ENCODE measurements at regions not wholly inside any gene's neighbourhood (a gene's known extent, or its start where the extent isn't known, plus 50 kb on each side); places are given as distances from the start of the nearest gene placed in this dataset.

DNA sequence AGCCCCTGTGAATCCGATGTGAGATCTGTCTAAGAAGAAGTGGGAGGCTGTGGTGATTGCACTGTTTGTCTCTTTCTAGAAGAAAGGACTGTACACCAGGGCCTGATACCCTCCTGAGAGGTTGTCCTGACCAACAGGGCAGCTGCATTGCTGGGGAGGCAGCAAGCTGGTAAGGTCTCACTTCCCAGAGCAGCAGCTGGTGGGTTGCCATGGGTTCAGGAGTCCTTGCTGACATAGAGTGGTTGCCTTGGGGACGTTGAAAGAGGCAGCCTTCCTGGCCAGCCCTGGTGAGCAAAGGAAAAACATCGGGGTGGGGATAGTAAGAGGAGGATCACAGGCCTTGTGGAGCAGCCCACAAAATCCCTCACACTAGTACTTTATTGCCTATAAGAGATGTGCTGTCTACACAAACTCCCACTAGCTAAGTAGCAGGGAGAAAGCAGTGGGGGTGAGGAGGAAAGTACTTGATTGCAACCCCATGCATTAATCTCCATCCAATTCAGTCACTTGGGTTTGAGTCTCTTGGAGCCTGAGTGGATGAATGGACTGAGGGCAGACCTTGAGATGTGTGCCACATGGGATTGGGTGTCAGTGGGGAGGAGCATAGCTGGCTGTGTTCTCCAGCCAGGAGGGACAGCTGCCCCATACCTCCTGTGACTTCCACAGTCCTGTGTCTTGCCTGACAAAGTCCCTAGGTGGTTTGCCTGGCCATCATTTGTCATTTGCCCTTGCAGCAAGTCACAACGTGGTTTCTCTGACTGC lies 143.8 kb upstream of the RPL38 start:
- DNase-seq = no peak

GRCh38 chr17:74061758-74062157 lies 141.7 kb upstream of the RPL38 start:
- no peak for DNase-seq

- no peak for DNase-seq
Observed at GRCh38 chr17:74062234-74062633, 141.2 kb upstream of the RPL38 start.

GRCh38 chr17:74063439-74063838 lies 140.0 kb upstream of the RPL38 start:
- DNase-seq = no peak

GRCh38 chr17:74070374-74070773 lies 133.1 kb upstream of the RPL38 start:
- no peak for DNase-seq

DNA sequence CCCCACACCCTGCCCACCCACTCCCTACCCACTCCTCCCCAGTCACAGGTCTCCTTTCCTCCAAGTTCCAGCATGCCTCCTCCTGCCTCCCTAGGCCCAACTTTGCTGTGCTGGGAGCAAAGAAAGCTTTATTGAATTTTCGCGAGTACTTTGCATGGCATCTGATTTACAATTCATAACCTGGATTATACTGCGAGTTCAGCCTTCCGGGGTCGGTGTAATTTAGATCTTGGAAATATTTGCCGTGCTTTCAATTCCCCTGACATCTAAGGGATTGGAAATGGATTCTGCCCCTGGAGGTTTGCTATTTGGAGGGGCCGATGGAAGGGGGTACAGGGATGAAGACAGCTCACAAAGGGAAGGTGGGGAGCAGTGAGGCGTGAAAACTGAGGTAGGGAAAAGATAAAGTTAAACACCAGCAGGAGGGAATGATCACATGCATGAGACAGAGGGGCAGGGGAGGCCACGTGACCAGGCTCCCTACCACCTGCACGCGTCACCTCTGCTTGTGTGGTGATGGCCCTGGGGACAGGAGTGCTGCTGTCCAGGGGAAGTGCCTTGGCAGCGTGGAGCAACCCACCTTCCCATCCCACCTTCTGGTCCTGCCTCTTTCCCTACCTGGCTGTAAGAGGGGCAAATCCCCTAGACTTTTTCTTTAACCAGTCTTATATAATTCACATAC lies 132.3 kb upstream of the RPL38 start:
- no peak for DNase-seq

DNA sequence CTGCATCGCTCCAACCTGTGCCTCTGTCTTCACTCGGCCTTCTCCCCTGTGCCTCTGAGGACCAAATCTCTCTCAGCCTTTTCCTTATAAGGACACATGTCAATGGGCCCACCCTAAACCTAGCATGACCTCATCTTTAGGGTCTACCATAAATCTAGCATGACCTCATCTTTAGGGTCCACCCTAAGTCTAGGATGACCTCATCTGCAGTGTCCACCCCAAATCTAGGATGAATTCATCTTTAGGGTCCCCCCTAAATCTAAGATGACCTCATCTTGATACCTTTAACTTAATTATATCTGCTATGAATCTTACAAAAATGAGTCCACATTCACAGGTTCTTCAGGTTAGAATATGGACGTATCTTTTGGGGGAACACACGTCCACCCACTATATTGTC lies 131.1 kb upstream of the RPL38 start:
- DNase-seq = no peak

- no peak for DNase-seq
Observed at GRCh38 chr17:74076446-74076845, 127.0 kb upstream of the RPL38 start.

GRCh38 chr17:74077231-74077630 lies 126.2 kb upstream of the RPL38 start:
- no peak for DNase-seq

GRCh38 chr17:74078363-74078941 lies 125.0 kb upstream of the RPL38 start:
- no peak for DNase-seq

- no peak for DNase-seq
Observed at GRCh38 chr17:74079537-74080300, 123.8 kb upstream of the RPL38 start.

GRCh38 chr17:74080656-74081582 lies 122.6 kb upstream of the RPL38 start:
- no peak for DNase-seq

DNA sequence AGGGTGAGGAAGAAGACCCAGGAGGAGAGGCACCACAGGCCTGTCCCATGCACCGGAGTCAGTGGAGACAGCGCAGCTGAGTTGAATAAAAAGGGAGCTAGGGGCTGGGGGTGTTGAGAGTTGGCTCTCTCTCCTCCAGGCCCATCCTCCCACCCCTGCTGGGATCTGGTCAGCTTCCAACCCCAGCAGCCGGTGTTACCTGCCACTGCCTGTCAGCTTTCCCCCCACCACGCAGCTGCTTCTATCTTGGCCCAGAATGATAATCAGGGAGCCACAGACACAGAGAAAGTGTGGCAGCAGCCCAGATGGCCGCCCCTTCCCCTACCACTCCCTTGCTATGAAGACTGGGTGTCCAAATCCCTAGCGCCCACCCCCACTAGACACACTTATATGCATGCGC lies 120.6 kb upstream of the RPL38 start:
- DNase-seq = no peak

GRCh38 chr17:74083321-74083720 lies 120.2 kb upstream of the RPL38 start:
- no peak for DNase-seq

- DNase-seq = peak in 1 of 2 donors; percentile 2
Observed at GRCh38 chr17:74085434-74085833, 118.0 kb upstream of the RPL38 start.

DNA sequence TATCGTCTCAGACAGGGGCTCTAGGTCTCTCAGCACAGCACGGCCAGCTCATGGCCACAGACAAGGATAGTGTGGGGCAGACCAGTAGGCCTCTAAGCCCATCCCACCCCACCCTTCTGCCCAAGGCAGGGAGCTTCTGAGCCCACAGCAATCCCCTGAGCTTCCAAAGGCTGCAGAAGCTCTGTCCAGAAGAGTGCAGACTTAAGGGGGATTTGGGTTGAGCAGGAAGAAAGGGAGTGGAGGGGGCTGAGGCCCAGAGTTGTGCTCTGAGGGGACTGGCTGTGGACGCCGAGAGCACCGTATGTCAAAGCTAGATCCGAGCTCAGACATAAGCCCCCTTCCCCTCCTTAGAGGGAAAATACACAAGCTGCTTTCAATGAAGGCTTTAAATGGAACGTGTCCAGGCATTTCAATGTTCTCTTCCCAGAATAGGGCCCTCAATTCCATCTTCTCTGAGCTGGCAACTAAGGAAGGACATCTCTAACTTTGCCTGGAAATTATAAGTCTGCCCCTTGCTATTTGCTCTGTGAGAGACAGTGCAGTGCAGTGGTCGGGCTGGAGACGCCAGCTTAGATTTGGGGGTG lies 116.4 kb upstream of the RPL38 start:
- no peak for DNase-seq

- no peak for DNase-seq
Observed at GRCh38 chr17:74088285-74088933, 115.1 kb upstream of the RPL38 start.

- no peak for DNase-seq
Observed at GRCh38 chr17:74088934-74089329, 114.5 kb upstream of the RPL38 start.

DNA sequence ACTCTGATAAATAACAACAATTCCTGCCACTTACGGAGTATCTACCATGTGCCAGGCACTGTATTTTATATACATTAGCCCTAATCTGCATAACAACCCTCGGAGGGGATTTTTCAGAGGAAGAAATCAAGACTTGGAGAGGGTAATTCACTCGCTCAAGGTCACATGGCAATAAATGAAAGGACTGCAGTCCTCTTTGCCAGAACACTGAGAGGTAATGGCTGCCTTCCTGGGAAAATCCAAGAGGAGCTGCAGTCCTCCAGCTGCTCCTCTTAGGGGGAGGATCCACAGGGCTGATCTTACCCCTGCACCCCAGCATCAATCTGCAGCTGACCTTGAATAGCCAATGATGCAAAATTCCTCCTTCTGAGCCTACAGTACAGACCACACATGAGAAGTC lies 114.1 kb upstream of the RPL38 start:
- DNase-seq = no peak

- DNase-seq = peak; percentile 44 to 76
Observed at GRCh38 chr17:74089869-74090464, 113.5 kb upstream of the RPL38 start.

- no peak for DNase-seq
Observed at GRCh38 chr17:74094651-74095050, 108.8 kb upstream of the RPL38 start.

All from stimulated activated CD4-positive, alpha-beta T cell treated with anti-CD3 and anti-CD28 coated beads, Interleukin-2, amount 100 ng/mL, for 24 hours (primary cell).